CD4-positive, alpha-beta T cell treated with Interleukin-2 at 100 ng/mL for 4 hours (primary cell): ENCODE measurements at regions not wholly inside any gene's neighbourhood (a gene's known extent, or its start where the extent isn't known, plus 50 kb on each side); places are given as distances from the start of the nearest gene placed in this dataset.
A peak's percentile ranks its signal among the peaks of the same experiment; 100 is the strongest.

ENCODE experiments used
- DNase-seq: peaks from one replicate; pipeline ENCODE4 v3.0.0-alpha.2; 2020; ENCODE audit warnings: low spot score

DNA sequence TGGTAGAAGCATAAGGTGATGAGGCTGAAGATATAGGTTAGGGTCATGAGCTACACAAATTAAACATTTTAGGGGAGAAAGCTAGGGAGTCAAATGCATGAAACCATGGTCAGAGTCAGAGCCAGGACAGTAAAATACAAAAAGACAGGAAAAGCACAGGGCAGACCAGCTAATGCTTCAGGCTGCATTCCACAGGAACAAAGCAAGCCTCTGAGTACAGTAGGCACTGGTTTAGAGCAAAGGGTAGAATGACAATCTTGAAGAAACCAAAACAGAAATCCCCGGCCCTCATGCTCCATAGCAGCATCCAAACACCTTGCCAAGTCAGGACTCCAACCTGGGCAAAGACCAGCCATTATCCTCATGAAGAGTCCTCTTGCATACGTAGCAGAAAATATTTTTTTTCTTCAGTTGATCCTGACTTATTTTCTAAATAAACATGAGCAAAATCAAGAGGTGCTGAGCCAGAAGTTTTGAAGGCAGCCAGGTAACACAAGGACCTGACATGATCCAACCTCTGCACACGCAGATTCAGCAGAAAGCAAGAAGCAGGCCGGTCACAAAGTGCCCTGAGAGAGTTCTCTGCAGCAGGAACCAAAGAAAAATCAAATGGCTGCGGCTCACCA is 273.1 kb downstream of the TTLL7 start:
- DNase-seq, result no peak

GRCh38 chr1:83718338-83718737 is 280.6 kb downstream of the TTLL7 start:
- no peak for DNase-seq

DNA sequence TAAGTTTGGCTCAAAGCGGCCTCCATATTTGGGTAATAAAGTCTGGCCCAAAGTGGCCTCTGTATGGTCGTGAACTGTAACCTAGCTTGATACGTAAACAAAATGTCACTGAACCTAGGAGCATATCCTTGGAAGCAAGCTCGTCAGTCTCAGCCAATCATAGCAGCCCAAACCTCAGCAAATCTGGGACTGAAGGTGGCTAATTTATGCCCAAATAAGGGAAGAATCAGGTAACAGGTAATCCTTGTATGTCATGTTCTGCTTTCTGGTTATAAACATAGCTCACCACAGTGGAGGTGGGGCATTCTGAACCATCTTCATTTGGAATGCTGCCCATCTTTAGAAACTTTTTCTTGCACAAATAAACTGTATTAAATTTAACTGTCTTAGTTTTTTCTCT is 281.1 kb downstream of the TTLL7 start:
- no peak for DNase-seq

- DNase-seq, result no peak
These were observed 282.3 kb downstream of the TTLL7 start for GRCh38 chr1:83716641-83717040.

DNA sequence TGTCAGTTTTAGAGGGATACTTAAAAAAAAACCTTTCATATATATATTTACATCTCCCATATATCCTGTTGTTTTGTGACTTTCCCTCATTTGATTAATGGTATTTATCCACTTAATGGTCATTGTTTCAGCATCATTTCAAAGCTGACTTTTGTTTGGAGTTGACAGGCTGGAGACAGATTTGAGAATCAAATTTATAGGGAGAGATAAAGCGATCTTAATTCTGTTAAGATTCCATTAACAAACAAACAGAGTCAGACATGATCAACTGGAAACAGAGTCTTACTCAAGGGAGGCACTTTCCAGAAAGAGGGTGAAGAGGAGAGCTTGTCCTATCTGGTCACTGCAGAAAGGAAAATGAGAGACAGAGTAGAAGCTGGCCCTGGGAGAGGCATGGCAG is 283.4 kb downstream of the TTLL7 start:
- no peak for DNase-seq

- DNase-seq, result no peak
These were observed 289.3 kb downstream of the TTLL7 start for GRCh38 chr1:83709662-83710061.

- no peak for DNase-seq
These were observed 292.5 kb downstream of the TTLL7 start for GRCh38 chr1:83706354-83706938.

DNA sequence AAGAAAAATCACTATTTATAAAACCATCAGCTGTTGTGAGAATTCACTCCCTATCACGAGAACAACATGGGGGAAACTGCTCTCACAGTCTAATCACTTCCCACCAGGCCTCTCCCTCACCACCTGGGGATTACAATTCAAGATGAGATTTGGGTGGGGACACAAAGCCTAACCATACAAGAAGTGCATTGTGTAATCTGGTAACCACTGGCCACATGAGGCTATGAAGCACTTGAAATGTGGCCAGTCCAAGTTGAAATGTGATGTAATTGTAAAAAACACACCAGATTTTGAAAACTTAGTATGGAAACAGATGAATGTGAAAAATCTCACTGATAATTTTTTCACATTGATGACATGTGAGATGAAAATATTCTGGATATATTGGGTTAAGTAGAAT is 293.8 kb downstream of the TTLL7 start:
- no peak for DNase-seq

- no peak for DNase-seq
These were observed 294.6 kb downstream of the TTLL7 start for GRCh38 chr1:83704350-83704749.

- DNase-seq, result no peak
These were observed 296.6 kb downstream of the TTLL7 start for GRCh38 chr1:83702356-83702755.

DNA sequence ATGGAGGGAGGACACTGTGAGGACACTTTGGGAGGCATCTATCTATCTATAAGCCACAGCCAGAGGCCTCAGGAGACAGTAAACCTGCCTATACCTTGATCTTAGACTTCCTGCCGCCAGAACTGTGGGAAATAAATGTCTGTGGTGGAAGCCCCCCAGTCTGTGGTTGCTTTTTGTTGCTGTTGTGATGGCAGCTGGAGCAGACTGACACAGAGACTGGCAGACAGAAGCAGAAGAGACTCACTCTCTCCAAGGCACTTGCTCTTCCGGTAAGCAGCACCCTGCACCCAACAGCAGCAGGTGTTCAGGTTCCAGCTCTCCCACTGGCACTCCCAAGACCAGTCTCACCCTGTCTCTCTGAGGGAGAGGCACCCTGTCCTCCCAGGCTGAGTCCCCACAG is 297.6 kb downstream of the TTLL7 start:
- no peak for DNase-seq

DNA sequence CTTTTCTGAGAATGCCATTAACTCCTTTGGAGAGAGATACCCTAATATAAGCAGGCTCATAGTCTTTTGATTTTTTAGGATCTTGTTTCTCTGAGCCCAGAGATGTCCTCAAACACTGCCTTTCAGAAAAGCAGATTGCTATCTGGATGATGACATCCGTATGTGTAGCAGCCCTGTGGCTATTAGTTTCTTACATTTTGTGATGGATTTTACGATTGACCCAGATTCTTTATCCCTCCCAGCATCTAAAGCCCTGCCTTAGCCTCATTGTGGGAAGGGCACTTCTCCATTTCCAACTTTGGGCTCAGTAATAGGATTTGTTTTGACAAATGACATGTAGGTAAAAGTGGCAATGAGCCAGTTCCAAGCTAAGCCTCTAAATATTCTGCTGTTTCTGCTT is 300.3 kb downstream of the TTLL7 start:
- DNase-seq, result no peak

- no peak for DNase-seq
These were observed 301.0 kb downstream of the TTLL7 start for GRCh38 chr1:83697961-83698360.

DNA sequence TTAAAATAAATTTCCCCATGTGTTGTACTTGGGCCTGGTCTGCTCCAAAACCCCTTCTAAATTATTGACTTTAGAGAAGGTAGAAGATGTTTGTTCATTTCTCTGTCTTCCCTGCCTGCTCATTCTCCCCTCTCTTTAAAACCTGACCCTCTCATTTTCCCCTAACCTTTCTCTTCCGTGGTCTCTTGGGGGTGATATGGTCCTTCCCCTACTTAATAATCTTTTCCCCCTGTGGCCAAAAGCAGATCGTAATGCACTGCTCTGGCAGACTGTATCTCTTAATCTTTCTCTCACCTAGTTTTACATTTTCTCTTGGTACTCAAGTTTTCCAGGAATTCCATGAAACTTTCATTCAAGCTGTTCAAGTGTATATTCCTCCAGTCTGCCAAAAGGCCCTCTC is 301.7 kb downstream of the TTLL7 start:
- no peak for DNase-seq

DNA sequence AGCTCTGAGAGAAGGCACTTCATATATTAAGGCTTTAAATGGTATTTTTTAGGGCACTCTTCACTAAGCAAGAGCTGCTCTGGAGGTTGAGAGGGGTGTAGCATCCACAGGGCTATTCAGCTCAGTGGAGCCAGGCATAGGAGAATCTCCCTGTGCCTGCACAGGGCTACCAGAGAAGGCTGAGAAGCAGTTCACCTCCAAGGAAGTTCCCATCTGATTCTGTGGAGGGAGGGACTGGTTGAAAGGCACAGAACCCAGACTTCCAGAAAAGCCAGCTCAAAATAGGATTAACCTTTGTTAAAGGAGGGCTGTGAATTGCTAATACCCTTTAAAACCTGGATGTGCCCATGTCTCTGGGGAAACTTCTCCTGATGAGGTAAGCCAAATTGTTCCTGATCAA is 304.5 kb downstream of the TTLL7 start:
- DNase-seq, result no peak

DNA sequence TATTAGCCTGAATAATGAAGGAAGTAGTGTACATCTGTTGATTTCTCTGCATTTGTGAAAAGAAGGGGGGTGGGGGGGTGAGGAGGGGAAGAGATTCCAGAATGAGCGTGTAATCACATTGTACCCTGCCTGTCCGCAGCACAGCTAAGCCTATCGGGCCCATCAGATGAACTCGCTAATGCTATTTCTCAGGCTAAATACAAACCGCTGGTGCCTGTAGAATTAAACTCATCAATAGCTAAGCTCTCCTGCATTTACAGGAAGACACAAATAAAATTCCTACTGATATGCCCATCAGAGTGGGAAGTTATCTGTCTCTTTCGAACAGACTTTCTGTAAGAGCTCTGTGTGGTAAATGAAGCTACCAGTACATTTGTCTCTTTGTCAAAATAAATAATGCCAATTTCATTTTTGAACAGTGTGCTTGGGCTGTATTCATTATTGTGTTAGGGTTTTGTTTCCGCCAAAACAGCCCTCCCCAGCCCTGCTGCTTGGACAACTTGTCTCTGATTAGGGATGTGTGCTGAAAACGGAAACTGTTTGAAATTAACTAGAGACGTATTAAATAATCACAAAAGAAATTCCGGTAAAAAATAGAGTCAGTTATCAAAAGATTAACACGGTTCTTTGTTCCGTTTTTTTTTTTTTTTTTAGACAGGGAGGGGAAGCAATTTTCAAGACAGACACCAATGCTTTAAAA is 305.4 kb downstream of the TTLL7 start:
- DNase-seq, result no peak

GRCh38 chr1:83692524-83693381 is 306.2 kb downstream of the TTLL7 start:
- peak; percentile 4 for DNase-seq

- no peak for DNase-seq
These were observed 306.9 kb downstream of the TTLL7 start for GRCh38 chr1:83691953-83692500.

- no peak for DNase-seq
These were observed 308.7 kb downstream of the TTLL7 start for GRCh38 chr1:83689921-83690868.

- DNase-seq, result no peak
These were observed 316.8 kb downstream of the TTLL7 start for GRCh38 chr1:83682132-83682531.

- no peak for DNase-seq
These were observed 322.8 kb downstream of the TTLL7 start for GRCh38 chr1:83676106-83676505.
